Ramos (cell line): ENCODE measurements at regions not wholly inside any gene's neighbourhood (a gene's known extent, or its start where the extent isn't known, plus 50 kb on each side); places are given as distances from the start of the nearest gene placed in this dataset.

Experiments
- in situ Hi-C: fragments of 300-500 bp; cut with MboI; formaldehyde crosslinking; loops from one replicate; pipeline ENCODE4 v1.14.3; 2022; ENCODE audit warnings: low sequenced_read_pairs; ENCODE audit not compliant: unreplicated experiment

DNA sequence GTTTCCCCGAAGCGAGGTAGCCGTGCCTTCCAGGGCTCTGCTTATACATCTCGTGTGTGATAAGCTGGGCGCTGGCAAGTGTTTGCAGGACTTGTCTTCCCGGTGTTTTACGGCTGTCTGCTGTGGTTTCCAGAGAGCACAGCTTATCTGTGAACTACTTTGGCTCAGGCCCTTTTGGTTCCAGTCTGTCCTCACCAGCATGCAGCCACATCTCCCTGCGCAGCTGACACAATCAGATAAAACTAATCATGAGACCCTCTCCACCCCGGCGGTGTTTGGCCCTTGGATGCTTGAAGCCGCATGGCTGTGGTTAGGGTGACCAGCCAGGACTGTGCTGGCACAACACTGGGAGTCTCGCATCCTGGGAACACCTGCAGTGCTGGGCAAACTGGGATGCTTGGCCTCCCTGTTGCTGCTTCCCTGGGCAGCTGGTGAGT is 241.8 kb upstream of the FOXQ1 start:
- in situ Hi-C loops: no loop called here

DNA sequence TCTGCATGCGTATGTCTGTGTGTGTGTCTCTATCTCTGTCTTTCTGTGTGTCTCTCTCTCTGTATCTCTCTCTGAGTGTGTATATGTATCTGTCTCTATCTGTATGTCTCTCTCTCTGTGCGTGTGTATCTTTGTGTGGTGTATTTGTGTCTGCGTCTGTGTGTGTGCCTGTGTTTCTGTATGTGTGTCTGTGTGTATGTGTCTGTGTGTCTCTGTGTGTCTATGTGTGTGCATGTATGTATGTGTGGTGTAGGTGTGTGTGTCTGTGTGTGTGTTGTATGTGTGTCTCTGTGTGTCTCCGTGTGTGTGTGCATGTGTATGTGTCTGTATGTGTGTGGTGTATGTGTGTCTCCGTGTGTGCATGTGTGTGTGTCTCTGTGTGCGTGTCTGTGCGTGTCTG is 243.0 kb upstream of the FOXQ1 start:
- in situ Hi-C loops: no loop called here

DNA sequence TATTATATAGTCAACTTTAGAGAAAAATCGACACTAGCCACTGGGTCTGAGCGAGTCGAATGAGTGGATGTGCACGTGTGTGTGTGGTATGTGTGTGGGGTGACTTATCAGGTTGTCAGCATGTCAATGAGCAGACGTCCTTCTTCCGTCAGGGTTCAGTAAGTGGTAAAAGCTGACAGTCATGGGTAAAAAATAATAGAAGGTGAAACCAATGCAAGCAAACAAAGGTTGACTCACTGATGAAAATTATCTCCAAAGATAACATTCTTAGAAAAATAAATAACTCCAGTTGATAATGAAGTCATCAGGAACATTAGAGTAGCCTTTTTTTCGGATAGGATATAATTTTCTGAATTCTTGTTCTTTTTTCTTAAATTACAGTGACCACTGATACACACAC is 243.8 kb upstream of the FOXQ1 start:
- in situ Hi-C loops: no loop called here

DNA sequence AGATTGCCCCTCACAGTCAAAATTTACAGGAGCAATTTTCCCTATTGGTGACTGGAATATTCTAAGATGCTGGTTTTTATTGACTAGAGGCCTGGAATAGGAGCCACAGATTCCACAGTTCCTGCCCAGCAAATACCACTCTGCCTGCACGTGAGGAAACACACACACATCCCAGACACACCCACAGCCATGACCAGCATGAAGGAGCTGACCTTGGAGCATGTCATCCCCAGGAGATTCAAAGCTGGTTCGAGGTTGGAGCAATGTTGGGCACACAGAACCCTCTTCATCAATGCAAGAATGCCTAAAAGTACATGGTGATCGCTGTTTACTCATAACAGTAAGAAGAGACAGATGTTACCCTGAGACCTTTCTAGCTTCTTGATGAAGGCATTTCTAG is 244.6 kb upstream of the FOXQ1 start:
- in situ Hi-C loops: no loop called here

DNA sequence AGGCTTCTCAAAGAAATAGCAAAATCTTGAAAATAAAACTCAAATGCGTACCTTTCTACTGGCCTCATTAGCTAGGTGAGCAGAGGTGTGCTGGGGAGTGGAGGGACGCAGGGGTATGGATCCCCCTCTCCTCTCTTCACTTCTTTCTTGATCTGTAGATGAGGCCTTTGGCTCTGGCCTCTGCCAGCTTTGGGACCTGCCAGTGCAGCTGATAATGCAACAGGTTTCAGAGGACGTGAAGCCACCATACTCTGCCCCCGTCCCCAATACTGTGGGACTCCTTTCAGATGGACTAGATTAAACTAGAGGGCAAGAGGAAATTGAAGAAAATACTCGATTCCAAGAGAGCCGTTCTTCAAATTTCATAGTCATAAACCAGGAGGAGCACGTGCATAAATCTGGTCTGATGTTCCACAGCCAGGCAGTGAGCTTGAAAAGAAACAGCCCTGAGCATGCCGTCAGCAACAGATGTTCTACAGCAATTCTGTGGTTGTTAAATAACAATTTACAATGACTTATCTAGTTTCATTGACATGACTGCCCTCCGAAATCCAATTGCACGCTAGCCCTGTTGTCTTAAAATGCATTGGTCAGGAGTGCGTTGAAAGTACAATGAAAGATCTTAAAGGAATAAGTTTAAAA is 245.3 kb upstream of the FOXQ1 start:
- in situ Hi-C loops: no loop called here

DNA sequence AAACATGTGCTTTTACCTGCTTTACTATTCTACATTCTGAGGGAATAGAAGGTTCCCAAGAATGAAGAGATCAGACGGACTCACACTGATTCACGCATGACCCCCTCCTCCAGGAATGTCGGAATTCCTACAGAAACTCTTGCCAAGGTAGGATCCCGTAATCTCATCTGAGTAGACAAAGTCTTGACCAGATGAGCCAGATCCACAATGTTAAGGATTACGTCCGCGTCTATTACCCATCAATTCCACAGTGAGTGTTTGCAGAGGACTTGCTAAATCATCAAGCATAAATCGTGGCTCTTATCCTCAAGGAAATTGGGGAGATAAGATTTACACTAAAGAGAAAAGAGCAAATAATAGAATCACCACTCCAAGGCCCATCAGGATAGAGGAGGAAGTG is 245.9 kb upstream of the FOXQ1 start:
- in situ Hi-C loops: no loop called here

DNA sequence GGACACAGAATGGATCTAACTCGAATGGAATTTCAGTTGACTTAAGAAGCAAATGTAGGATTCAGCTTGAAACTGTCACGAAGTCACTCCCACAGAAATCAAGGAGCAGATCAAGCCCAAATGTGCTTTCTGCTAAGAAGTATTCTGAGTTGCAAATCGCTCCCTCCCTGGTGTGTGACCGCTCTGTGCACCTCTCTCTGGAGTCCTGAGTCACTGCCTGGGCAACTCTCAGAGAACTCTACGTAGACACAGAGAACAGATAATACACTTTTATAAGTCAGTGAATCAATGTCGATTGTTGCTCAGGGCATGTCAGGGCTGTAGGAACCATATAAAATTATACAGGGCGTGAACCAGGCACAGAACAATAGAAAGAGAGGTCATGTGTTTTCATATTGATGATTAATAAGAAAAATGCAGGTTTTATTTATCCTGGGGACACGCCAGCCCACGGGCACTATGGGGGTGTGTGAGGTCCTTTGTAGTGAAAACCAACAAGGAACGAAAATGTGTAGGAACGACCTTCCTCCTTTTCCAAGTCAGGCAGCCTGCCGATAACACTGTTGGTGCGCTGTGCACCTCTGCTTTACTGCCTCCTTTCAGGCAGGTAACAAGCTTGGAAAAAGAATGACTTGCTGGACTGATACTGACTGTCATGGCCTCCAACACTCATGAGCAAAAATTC is 248.1 kb upstream of the FOXQ1 start:
- in situ Hi-C loops: no loop called here

DNA sequence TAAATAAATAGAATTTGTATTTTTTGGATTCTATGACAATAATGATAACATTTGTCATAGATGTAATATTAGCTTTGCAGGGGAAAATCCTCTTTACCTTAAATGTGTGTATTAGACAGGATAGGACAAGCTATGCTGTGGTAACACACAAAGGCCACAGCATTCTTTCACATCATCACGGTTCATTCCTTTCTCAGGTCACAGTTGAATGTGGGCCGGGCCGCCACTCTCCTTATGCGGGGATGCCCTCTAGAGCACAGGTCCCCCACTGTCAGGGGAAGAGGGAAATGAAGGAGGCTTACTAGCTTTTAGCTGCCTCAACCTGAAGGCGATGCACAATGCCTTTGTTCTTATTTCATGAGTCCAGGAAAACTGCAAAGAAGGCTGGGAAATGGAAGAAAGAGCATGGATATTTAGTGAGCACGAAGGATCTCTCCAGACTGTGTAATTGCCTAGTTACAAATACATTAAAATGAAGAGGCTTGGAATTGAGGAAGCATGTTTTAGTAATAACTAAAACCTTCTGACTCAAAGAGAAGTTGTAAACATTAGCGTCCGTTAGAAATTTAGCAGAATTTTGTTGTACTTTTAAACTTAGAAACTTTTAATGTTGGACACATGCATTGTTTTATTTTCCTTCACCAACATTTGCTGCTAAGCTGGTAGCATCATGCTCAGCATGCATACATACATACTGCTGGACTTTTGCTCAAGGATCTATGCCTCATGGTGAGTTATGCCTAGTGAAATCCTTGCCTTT is 248.9 kb upstream of the FOXQ1 start:
- in situ Hi-C loops: no loop called here

DNA sequence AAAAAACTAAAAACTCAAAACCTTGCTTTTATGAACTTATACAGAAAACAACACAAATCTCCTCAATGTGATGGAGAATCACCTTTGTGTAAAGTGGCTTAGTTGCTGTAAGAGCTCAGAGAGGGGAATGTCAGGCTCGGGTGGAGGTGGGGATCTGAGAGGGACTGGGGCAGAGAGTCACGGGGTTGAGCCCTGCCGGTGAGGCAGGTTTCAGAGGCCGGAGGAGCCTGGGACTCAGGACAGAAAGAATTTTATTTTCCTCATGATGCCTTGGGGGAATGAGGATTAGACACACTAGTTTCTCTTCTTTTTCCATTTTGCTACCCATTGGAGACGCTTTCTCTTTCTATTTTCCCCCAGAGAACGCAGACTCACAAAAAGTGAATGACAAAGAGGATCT is 252.3 kb upstream of the FOXQ1 start:
- in situ Hi-C loops: no loop called here

DNA sequence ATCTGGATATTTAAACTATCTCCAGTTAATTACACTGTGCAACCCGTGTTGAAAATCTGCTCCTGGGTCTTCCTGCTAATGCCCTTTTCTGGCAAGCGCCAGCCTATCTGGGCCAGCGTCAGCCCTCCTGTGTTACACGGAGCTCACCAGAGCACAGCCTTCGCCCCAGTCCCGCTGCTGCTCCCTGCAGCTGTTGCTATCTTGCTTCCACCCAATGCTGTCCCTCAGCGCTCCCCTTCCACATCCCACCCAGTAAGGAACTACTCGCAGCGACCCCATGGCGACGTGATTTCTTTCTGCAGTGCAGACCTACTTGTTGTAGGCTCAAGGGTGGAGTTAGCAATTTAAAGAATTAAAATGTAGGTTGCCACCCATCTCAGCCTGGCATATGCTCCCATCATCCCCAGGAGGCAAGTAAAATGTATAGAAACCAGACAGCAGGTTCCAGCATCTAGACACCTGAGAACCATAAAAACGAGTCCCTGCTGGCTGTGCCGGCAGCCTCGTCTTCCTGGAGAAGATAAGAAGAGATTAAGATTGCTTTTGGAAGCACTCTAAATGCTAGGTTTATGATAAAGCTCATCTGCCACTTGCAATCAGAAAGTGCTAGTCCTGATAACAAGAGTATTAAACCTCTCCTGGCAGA is 254.3 kb upstream of the FOXQ1 start:
- in situ Hi-C loops: no loop called here

DNA sequence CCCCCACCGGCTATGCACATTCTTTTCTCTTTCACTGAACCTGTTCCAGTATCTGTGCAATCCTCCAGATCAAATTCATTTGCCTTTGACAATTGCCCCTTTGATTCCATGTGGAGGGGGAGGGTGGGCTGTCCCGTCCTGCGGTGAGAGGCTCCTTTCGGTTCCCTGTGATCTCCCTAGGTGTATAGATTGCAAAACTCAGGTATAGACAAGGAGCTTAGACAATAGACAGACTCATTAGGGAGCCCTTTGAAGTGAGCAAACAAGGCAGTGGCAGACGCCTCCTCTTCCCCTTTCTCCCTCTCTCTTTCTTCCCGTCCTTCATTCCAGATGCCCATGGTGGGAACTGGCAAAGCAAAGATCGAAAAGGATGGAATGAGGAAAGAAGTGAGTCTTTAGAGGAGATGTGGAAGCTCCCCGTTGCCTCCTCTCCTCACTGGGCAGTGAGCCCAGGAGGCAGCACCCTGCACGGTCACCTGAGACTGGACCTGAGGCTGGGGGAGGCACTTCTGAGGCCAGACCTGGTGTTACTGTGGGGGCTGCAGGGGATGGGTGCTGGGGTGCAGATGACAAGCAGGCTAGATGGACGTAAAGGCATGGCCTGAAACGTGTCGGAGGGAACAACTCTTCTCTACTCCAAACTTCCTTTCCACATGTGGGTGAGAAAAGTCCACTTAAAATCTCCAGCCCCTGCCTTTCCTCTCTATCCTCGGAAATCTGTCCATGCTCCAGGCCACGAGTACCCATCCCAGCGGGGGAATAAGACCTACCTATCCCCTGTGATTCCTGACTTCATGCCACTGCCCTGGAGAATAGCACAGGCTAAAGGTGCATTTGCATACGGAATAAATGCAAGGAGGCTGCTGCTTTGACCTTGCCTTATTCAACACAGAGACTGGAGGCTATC is 256.6 kb upstream of the FOXQ1 start:
- in situ Hi-C loops: no loop called here

DNA sequence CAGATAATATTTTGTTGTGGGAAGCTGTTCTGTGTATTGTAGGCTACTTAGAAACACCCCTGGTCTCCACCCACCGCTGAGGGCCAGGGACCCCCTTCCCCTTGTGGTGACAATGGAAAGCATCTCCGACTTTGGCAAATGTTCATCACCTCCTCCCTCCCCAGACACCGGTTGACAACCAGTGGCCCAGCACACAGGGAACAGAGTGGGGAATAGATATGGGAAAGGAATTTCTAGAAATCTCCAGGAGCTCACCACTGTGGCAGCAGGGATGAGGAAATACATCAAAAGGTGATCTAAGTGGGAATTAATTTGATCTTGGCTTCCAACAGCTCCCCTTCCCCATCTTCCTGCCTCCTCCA is 257.3 kb upstream of the FOXQ1 start:
- in situ Hi-C loops: no loop called here

DNA sequence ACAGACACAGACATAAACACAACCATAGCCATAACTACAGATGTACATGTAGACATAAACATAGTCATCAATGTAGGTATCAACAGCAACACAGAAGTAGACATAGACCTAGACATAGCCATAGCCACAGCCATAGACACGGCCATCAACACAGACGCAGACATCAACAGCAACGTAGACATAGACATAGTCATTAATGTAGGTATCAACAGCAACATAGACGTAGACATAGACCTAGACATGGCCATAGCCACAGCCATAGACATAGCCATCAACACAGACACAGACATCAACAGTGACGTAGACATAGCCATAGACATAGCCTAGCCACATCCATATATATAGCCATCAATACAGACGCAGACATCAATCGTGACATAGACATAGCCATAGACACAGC is 258.3 kb upstream of the FOXQ1 start:
- in situ Hi-C loops: no loop called here

DNA sequence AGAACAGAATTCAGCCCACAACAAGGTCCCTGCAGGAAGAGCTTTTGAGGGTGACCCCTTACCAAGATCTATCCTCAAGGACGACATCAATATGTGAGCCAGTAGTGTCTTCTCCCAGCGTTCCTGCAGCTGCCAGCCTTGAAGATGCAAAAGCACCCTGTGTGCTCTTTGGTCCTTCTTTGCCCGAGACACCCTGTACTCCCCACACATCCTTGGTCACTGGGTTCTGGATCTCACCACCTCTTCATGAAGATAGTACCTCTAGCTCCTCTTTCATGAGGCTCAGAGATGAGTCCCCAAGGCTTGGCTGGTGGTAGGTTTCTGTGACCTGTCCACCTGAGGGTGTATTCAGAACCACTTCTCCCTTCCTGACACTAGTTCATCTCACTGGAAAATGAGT is 259.6 kb upstream of the FOXQ1 start:
- in situ Hi-C loops: no loop called here

DNA sequence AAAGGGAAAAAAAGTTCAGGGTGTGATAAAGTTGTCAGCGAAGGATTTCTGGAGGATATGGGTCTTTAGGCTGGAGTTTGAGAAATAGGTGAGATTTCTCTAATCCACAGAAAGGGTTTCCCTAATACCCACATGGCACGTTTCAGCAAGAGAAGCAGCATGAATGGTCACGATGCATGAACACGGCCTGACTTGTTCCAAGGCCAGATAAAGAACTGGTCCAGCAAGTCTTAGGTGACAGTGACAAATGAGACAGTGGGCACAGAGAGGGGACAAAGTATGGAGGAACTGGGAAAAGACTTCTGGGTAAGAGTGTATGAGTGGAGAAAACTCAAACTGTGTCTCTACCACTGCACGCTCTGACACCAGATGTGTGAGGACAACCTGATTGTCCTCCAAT is 262.0 kb upstream of the FOXQ1 start:
- in situ Hi-C loops: no loop called here

DNA sequence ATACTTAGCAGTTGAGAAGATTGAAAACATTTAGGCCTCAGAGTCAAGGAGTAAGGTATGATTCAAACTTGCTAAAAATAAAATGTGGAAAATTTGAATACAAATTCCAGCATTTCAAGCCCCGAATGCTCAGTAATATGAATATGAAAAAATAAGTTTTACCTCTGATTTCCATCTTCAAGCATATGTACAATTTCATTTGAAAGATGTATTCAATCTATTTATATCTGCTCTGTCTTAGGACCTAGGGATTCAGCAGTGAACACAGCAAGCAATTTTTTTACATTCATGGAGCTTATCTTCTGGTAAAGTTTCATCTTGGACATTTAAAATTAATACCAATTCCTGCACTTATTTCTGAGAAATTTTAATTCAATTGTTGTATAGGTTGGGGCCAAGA is 262.7 kb upstream of the FOXQ1 start:
- in situ Hi-C loops: no loop called here

DNA sequence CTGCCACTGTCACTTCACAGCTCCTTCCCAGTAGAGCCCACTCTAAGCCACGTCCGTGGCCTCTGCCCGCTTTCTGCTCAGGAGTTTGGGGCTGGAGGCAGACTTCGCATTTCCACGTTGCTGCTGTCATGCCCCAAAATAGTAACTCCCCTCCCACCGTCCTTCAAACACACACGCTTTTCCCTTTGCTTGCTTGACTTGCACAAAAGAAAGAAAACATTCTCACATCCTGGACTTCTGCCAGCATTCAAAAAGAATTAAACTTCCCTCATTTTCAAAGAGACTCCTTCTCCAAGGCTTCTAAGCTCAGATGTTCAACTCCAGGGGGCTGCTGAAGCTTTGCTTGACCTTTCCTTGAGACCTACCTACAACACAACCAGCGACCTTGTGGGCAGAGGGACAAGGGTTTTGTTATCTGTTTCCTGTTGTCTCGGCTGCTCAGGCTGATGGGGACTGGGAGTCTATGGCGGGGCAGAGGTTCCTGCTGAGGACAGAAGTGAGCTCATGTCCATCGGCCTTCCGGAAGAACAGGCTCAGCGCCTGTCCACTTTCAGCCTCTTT is 263.8 kb upstream of the FOXQ1 start:
- in situ Hi-C loops: no loop called here

DNA sequence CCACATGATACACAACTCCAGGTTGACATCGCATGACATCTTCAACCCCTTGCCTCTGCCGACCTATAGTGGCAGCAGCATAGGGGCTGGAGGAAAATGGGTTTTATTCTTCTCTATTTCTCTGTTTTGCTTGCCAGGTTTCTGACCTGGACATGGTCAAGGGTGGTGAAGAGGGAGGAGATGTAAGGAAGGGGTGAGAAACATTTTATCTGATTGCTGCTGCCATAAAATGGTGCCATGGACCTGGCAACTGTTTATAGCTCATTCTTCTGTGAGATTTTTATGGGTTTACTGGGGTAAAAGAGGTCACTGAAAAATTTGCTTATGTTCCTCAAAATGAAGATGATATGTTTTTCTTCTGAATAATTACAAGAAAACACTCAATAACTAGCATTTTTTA is 266.7 kb upstream of the FOXQ1 start:
- in situ Hi-C loops: no loop called here

DNA sequence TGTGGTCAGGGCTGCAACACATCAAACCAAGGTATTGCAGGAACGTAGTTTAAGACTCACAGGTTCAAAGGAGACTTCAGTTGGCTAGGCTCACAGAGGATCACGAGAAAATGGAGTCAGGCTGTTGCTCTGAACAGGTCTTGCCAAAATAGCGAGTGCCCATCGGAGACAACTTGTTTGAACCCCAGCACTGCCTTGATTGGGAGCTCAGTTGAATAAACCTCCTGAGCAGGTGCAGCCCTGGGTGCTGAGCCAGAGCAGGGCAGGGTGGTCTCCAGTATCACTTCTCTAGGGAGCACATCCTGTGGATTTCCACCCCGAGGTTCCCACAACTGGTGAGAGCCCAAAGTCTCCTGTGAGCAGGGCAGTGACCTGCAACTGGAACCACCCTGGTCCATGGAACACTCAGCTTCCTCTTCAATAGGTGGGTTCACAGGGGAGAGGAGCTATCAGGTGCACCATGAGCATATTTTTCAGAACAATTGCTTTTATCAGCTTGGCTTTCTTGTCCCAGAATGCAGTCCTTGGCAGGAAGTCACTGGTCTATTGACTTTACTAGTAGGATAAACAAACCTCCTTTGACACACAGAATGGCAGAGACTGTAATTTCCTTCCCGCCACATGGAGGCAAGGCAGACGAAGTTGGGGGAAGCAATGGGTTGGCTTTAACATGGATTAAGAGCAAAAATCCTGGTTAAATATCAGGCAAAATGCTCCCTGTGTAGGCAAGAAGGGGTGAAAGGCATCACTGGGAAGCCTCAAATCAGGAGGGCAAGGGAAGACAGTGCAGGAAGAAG is 267.7 kb upstream of the FOXQ1 start:
- in situ Hi-C loops: no loop called here
